GM12878 (cell line): ENCODE measurements at regions not wholly inside any gene's neighbourhood (a gene's known extent, or its start where the extent isn't known, plus 50 kb on each side); places are given as distances from the start of the nearest gene placed in this dataset.

Experiments used
- ATAC-seq: fragments of 200-7000 bp; cut with Tn5 transposase; 3 replicates; pipeline ENCODE4 v1.9.1; 2020; ENCODE audit warnings: mild to moderate bottlenecking, moderate library complexity
- BruUV-seq: library from RNA; stranded (reverse); fragments of 400-500 nt; replicated peaks from 2 replicates; lab custom pipeline; 2021; lab: Mats Ljungman, UMichigan
- CTCF ChIA-PET: fragments of 300-600 bp; sonication (Branson Sonifier 250); formaldehyde crosslinking; extraction: SDS; loops from one replicate; lab custom pipeline; 2021; ENCODE audit warnings: inconsistent platforms; lab: Yijun Ruan, JAX
- POLR2A ChIA-PET: fragments of 350-600 bp; formaldehyde crosslinking; extraction: SDS; loops from one replicate; lab custom pipeline; 2021; ENCODE audit warnings: inconsistent platforms; lab: Charles Lee
- RAD21 ChIA-PET: fragments of 300-600 bp; sonication (Branson Sonifier 250); formaldehyde crosslinking; loops from one replicate; lab custom pipeline; 2023; ENCODE audit warnings: antibody characterized with exemption; ENCODE audit not compliant: unreplicated experiment; lab: Charles Lee
- SMC1A ChIA-PET: fragments of 300-600 bp; sonication (Branson Sonifier 250); formaldehyde crosslinking; loops from one replicate; lab custom pipeline; 2023; ENCODE audit not compliant: unreplicated experiment, uncharacterized antibody; lab: Charles Lee
- DNase-seq: peaks from one replicate; pipeline ENCODE4 v3.0.0-alpha.2; 2011; ENCODE audit warnings: low read depth, low spot score
- FAIRE-seq: peaks from 3 replicates; lab custom pipeline; 2011; peaks lifted over from hg19 to GRCh38; lab: Jason Lieb, UNC
- H2AFZ ChIP-seq: 2 replicates; pipeline ENCODE4 v1.6.0; 2011; ENCODE audit warnings: low read depth, low read length, control low read depth; ENCODE audit not compliant: control insufficient read depth
- H3K27ac ChIP-seq: 2 replicates; pipeline ENCODE4 v1.5.1; 2011; ENCODE audit warnings: control low read depth; ENCODE audit not compliant: control insufficient read depth, insufficient read depth
- H3K27me3 ChIP-seq, 2 experiments: replicated peaks in 1 of 2; 2 replicates each; pipeline versions ENCODE4 v1.6.0 to v1.6.1; 2011; ENCODE audit warnings: low read length in 1 of 2; ENCODE audit not compliant: control insufficient read depth in 2 of 2, insufficient read depth in 2 of 2
- H3K36me3 ChIP-seq, 2 experiments: 2 replicates each; pipeline ENCODE4 v1.5.1; 2011; ENCODE audit warnings: low read length in 1 of 2; ENCODE audit not compliant: control insufficient read depth in 2 of 2, insufficient read depth in 2 of 2
- H3K4me1 ChIP-seq: 2 replicates; pipeline ENCODE4 v1.6.1; 2011; ENCODE audit warnings: mild to moderate bottlenecking, low read length, moderate library complexity, mixed read lengths; ENCODE audit not compliant: control insufficient read depth, insufficient read depth
- H3K4me2 ChIP-seq: 2 replicates; pipeline ENCODE4 v1.6.0; 2011; ENCODE audit warnings: control low read depth; ENCODE audit not compliant: control insufficient read depth, insufficient read depth
- H3K4me3 ChIP-seq: fragments of 200-600 bp; sonication (generic); 2 replicates; pipeline ENCODE4 v1.5.1; 2016
- H3K79me2 ChIP-seq: 2 replicates; pipeline ENCODE4 v1.6.0; 2011; ENCODE audit warnings: low read length; ENCODE audit not compliant: control insufficient read depth, insufficient read depth
- H3K9ac ChIP-seq: 2 replicates; pipeline ENCODE4 v1.8.0; 2011; ENCODE audit warnings: low read length, control low read depth, mixed read lengths; ENCODE audit not compliant: control insufficient read depth, insufficient read depth
- H3K9me3 ChIP-seq: replicated peaks from 3 replicates; pipeline ENCODE4 v1.5.1; 2011; ENCODE audit warnings: mild to moderate bottlenecking, low read length; ENCODE audit not compliant: control insufficient read depth, insufficient read depth
- H4K20me1 ChIP-seq: 2 replicates; pipeline ENCODE4 v1.6.0; 2011; ENCODE audit not compliant: control insufficient read depth, insufficient read depth
- CHD1 ChIP-seq: IDR thresholded peaks from 2 replicates; pipeline ENCODE4 v1.6.1; 2012; ENCODE audit warnings: low read depth, low read length, improper control_type of control experiment
- CHD4 ChIP-seq: fragments of 200-600 bp; sonication (generic); IDR thresholded peaks from 2 replicates; pipeline ENCODE4 v1.6.1; 2016; ENCODE audit warnings: mild to moderate bottlenecking
- KLF5 ChIP-seq: fragments of 450-650 bp; IDR thresholded peaks from 2 replicates; pipeline ENCODE4 v1.6.1; 2014; ENCODE audit warnings: mild to moderate bottlenecking; ENCODE audit not compliant: partially characterized antibody
- MEF2A ChIP-seq: IDR thresholded peaks from 2 replicates; pipeline ENCODE4 v1.6.1; 2011; ENCODE audit warnings: low read depth, mild to moderate bottlenecking, low read length, moderate library complexity; ENCODE audit not compliant: insufficient read depth
- NBN ChIP-seq: fragments of 450-650 bp; IDR thresholded peaks from 2 replicates; pipeline ENCODE4 v1.6.1; 2016
- RAD51 ChIP-seq: fragments of 450-650 bp; IDR thresholded peaks from 2 replicates; pipeline ENCODE4 v1.6.1; 2016; ENCODE audit warnings: moderate library complexity, mild to moderate bottlenecking, inconsistent platforms
- RUNX3 ChIP-seq: IDR thresholded peaks from 2 replicates; pipeline ENCODE4 v1.6.1; 2012; ENCODE audit warnings: low read length, inconsistent platforms
- SMAD5 ChIP-seq: IDR thresholded peaks from 2 replicates; pipeline ENCODE4 v1.6.1; 2016; ENCODE audit warnings: antibody characterized with exemption, low read depth
- SPI1 ChIP-seq: IDR thresholded peaks from 2 replicates; pipeline ENCODE4 v1.6.1; 2011; ENCODE audit warnings: low read depth, mild to moderate bottlenecking, low read length, moderate library complexity, borderline replicate concordance; ENCODE audit not compliant: insufficient read depth
- STAT3 ChIP-seq: IDR thresholded peaks from 2 replicates; pipeline ENCODE4 v1.6.1; 2011; ENCODE audit warnings: low read depth, low read length, improper control_type of control experiment
- TARDBP ChIP-seq: IDR thresholded peaks from 2 replicates; pipeline ENCODE4 v1.6.1; 2016; ENCODE audit warnings: borderline replicate concordance
- ZNF274 ChIP-seq: IDR thresholded peaks from one replicate; pipeline ENCODE4 v1.8.0; 2011; ENCODE audit not compliant: insufficient read length, insufficient read depth
- WGBS: methylation state at CpG from one replicate; pipeline ENCODE4 v1.1.6; 2016; ENCODE audit warnings: low lambda C conversion rate; ENCODE audit not compliant: insufficient replicate concordance, insufficient coverage; ENCODE audit errors: missing lambda C conversion rate; 5-methylcytosine and 5-hydroxymethylcytosine counted together
- in situ Hi-C: fragments of 300-500 bp; cut with MboI; formaldehyde crosslinking; loops from 9 replicates; pipeline ENCODE4 v1.14.3; 2018; ENCODE audit warnings: mixed read lengths
- intact Hi-C: fragments of 100-400 bp; cut with micrococcal nuclease; formaldehyde crosslinking; loops from one replicate; pipeline ENCODE4 v1.14.2; 2022; ENCODE audit not compliant: unreplicated experiment
- TF ChIP-seq, protein P1 (sequence below): fragments of 450-650 bp; IDR thresholded peaks from 2 replicates; pipeline ENCODE4 v1.6.1; 2018; ENCODE audit warnings: borderline replicate concordance, mild to moderate bottlenecking; ENCODE audit not compliant: partially characterized antibody
- TF ChIP-seq, protein P2 (sequence below): fragments of 450-650 bp; conservative IDR thresholded peaks from 2 replicates; pipeline ENCODE4 v1.6.1; 2017; ENCODE audit warnings: mild to moderate bottlenecking, moderate library complexity
- TF ChIP-seq, protein P3 (sequence below): fragments of 450-650 bp; IDR thresholded peaks from 2 replicates; pipeline ENCODE4 v1.6.1; 2016; ENCODE audit warnings: mild to moderate bottlenecking

DNA sequence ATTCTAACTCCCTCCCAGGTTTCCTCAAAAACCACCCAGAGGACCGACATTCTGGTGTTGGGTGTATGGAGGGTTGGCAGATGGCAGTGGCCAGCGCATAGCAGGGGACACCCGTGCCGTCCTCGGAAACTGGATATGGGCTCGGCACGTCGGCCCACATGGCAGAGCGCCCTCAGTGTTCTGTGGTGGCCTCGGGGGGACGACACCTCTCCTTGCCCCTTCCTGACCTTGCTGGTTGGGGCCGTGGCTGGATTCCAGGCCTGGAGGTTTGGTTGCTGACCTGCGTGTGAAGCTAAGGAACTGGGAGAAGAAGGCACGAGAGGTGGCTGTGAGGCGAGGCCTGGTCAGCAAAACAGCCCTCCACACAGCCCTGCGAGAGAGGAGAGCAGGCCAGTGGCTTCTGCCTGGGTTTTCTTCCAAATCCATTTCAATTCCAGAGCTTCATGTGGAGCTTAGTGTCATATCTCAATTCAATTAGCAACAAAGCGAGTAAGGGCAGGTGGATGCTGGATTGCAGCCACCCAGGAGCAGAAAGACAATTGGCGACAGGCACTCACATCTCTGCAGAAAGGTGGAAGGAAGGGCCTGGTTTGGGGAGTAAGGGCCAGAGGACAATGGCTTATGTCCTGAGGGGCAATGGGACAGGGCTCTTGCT, 478.4 kb downstream of the BRD1 start (continued):
- TF ChIP-seq, protein P1, sequence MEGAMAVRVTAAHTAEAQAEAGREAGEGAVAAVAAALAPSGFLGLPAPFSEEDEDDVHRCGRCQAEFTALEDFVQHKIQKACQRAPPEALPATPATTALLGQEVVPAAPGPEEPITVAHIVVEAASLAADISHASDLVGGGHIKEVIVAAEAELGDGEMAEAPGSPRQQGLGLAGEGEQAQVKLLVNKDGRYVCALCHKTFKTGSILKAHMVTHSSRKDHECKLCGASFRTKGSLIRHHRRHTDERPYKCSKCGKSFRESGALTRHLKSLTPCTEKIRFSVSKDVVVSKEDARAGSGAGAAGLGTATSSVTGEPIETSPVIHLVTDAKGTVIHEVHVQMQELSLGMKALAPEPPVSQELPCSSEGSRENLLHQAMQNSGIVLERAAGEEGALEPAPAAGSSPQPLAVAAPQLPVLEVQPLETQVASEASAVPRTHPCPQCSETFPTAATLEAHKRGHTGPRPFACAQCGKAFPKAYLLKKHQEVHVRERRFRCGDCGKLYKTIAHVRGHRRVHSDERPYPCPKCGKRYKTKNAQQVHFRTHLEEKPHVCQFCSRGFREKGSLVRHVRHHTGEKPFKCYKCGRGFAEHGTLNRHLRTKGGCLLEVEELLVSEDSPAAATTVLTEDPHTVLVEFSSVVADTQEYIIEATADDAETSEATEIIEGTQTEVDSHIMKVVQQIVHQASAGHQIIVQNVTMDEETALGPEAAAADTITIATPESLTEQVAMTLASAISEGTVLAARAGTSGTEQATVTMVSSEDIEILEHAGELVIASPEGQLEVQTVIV = no peak
- TF ChIP-seq CHD1 (no peak), RAD51 (no peak), KLF5 (no peak), STAT3 (no peak)
- TF ChIP-seq, protein P2, sequence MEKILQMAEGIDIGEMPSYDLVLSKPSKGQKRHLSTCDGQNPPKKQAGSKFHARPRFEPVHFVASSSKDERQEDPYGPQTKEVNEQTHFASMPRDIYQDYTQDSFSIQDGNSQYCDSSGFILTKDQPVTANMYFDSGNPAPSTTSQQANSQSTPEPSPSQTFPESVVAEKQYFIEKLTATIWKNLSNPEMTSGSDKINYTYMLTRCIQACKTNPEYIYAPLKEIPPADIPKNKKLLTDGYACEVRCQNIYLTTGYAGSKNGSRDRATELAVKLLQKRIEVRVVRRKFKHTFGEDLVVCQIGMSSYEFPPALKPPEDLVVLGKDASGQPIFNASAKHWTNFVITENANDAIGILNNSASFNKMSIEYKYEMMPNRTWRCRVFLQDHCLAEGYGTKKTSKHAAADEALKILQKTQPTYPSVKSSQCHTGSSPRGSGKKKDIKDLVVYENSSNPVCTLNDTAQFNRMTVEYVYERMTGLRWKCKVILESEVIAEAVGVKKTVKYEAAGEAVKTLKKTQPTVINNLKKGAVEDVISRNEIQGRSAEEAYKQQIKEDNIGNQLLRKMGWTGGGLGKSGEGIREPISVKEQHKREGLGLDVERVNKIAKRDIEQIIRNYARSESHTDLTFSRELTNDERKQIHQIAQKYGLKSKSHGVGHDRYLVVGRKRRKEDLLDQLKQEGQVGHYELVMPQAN = no peak

DNA sequence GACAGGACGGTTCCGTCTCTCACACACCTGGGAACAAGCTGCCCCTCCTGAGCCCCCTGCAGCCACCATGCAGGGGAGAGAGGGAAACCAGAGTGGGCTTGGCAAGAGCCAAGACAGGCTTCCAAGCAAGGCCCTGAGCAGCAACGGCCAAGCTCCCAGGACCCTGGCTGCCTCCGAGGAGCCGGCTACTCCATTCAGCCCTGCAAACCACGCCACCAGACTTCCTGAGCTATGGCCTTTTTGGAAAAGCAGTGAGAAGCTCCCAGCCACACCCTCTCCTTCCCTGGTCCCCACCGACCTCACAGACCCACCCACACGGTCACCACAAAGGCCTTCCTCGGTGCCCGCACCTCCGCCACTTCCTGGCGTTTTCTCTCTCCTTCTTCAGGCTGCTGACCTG, 479.0 kb downstream of the BRD1 start:
- in situ Hi-C loops = loop anchor here (25.0 kb wide), 1 partner anchor 689 kb away; no protein-coding TSS in a partner anchor
- H3K27ac ChIP-seq = no peak overlapping the region
- H3K27me3 ChIP-seq = no peaks in the 10 kb centered on the region; a peak in 2 of 4 replicates
- RAD21 ChIA-PET = no interaction called here
- ATAC-seq (no peak), FAIRE-seq (no peak), DNase-seq (no peak)
- H3K4me3 ChIP-seq = no peak overlapping the region
- H3K9ac ChIP-seq = no peak overlapping the region
- no TSS peak for BruUV-seq
- H3K36me3 ChIP-seq = no peaks in the 10 kb centered on the region
- no peaks in the 10 kb centered on the region for H3K4me1 ChIP-seq
- H4K20me1 ChIP-seq = no peaks in the 10 kb centered on the region
- TF ChIP-seq, protein P3, sequence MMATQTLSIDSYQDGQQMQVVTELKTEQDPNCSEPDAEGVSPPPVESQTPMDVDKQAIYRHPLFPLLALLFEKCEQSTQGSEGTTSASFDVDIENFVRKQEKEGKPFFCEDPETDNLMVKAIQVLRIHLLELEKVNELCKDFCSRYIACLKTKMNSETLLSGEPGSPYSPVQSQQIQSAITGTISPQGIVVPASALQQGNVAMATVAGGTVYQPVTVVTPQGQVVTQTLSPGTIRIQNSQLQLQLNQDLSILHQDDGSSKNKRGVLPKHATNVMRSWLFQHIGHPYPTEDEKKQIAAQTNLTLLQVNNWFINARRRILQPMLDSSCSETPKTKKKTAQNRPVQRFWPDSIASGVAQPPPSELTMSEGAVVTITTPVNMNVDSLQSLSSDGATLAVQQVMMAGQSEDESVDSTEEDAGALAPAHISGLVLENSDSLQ = no peak
- TF ChIP-seq ZNF274 (no peak), NBN (no peak), MEF2A (no peak), CHD4 (no peak), TARDBP (no peak), RUNX3 (no peak), SMAD5 (no peak), SPI1 (no peak)
- WGBS = 40% methylated on average over 12 of the region's 12 CpGs
- SMC1A ChIA-PET = no interaction called here
- POLR2A ChIA-PET = no interaction called here
- intact Hi-C loops = no loop called here
- H3K4me2 ChIP-seq = no peak overlapping the region
- no peaks in the 10 kb centered on the region for H3K79me2 ChIP-seq
- H3K9me3 ChIP-seq = no peaks in the 10 kb centered on the region; the same call in 2 of the 3 replicates
- H2AFZ ChIP-seq = no peak overlapping the region
- CTCF ChIA-PET = no interaction called here
